GM23338 (cell line): ENCODE measurements at regions not wholly inside any gene's neighbourhood (a gene's known extent, or its start where the extent isn't known, plus 50 kb on each side); places are given as distances from the start of the nearest gene placed in this dataset.

Source experiments
- CREB1 ChIP-seq: fragments of 250-450 bp; sonication (Bioruptor Pico); IDR thresholded peaks from 2 replicates; pipeline ENCODE4 v1.5.0; 2020; ENCODE audit warnings: low read depth, mild to moderate bottlenecking, moderate library complexity
- ETS1 ChIP-seq: IDR thresholded peaks from 2 replicates; pipeline ENCODE4 v1.6.1; 2016; ENCODE audit warnings: antibody characterized with exemption
- EZH2 ChIP-seq: fragments of 200-600 bp; sonication (generic); IDR thresholded peaks from one replicate; pipeline ENCODE4 v1.8.0; 2017; ENCODE audit warnings: antibody characterized with exemption, mild to moderate bottlenecking, low read depth; ENCODE audit not compliant: unreplicated experiment
- EZH2phosphoT487 ChIP-seq: fragments of 200-600 bp; sonication (generic); IDR thresholded peaks from one replicate; pipeline ENCODE4 v1.8.1; 2018; ENCODE audit warnings: antibody characterized with exemption; ENCODE audit not compliant: unreplicated experiment
- JUNB ChIP-seq: IDR thresholded peaks from one replicate; pipeline ENCODE4 v1.6.1; 2016; ENCODE audit warnings: antibody characterized with exemption; ENCODE audit not compliant: unreplicated experiment
- NANOG ChIP-seq: IDR thresholded peaks from 2 replicates; pipeline ENCODE4 v1.6.1; 2016; ENCODE audit warnings: antibody characterized with exemption, borderline replicate concordance
- POLR2AphosphoS5 ChIP-seq: IDR thresholded peaks from 2 replicates; pipeline ENCODE4 v1.6.1; 2016; ENCODE audit warnings: antibody characterized with exemption, low read depth
- STAT1 ChIP-seq: IDR thresholded peaks from one replicate; pipeline ENCODE4 v1.6.1; 2016; ENCODE audit warnings: antibody characterized with exemption; ENCODE audit not compliant: unreplicated experiment
- ZNF114 ChIP-seq: fragments of 250-450 bp; sonication (Bioruptor Pico); IDR thresholded peaks from 2 replicates; pipeline ENCODE4 v1.5.0; 2020; ENCODE audit warnings: mild to moderate bottlenecking, moderate library complexity
- ZNF331 ChIP-seq: fragments of 250-450 bp; sonication (Bioruptor Pico); IDR thresholded peaks from 2 replicates; pipeline ENCODE4 v1.5.0; 2020; ENCODE audit warnings: low read depth, mild to moderate bottlenecking, moderate library complexity
- TF ChIP-seq, protein P1 (sequence below), 2 experiments: fragments of 200-600 bp in 1 of 2; sonication (generic) in 1 of 2; conservative IDR thresholded peaks; 2 replicates each; pipeline versions ENCODE4 v1.5.1 to v1.6.1; 2016 to 2017; ENCODE audit warnings: antibody characterized with exemption in 2 of 2, low read depth in 2 of 2, mild to moderate bottlenecking in 2 of 2, moderate library complexity in 1 of 2
- TF ChIP-seq, protein P2 (sequence below): IDR thresholded peaks from one replicate; pipeline ENCODE4 v1.6.1; 2018; ENCODE audit warnings: antibody characterized with exemption; ENCODE audit not compliant: unreplicated experiment
- TF ChIP-seq, protein P3 (sequence below): fragments of 250-450 bp; sonication (Bioruptor Pico); IDR thresholded peaks from 2 replicates; pipeline ENCODE4 v1.5.0; 2020; ENCODE audit warnings: mild to moderate bottlenecking, moderate library complexity

DNA sequence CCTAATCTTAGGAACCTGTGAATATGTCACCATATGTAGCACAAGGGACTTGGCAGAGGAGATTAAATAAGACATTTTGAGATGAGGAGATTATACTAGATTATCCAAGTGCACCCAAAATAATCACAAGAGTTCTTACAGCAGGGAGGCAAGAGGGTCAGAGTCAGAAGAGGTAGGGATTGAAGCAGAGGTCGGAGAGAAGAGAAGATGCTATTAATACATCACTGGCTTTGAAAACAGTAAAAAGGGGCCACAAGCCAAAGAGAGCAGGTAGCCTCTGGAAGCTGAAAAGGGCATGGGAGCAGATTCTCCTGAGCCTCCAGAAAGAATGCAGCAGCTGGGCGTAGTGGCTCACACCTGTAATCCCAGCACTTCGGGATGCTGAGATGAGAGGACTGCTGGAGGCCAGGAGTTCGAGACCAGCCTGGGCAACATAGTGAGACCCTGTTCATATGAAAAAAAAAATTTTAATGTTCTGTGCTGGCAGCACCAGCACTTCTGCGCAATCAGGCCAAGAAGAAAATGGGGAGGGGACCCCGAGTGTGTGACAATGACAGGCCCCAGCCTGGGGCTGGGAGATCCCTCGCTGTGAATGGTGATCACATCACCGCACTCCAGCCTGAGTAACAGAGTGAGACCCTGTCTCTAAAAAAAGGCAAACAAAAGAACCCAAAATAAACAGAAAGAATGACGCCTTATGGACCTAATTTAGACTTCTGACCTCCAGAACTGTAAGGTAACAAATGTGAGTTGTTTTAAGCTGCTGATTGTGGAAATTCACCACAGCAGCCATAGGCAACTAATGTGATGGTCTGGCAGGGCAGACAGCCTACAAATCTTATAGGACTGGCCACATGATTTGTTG, 275.4 kb downstream of the MRTFB start:
- TF ChIP-seq, protein P1, sequence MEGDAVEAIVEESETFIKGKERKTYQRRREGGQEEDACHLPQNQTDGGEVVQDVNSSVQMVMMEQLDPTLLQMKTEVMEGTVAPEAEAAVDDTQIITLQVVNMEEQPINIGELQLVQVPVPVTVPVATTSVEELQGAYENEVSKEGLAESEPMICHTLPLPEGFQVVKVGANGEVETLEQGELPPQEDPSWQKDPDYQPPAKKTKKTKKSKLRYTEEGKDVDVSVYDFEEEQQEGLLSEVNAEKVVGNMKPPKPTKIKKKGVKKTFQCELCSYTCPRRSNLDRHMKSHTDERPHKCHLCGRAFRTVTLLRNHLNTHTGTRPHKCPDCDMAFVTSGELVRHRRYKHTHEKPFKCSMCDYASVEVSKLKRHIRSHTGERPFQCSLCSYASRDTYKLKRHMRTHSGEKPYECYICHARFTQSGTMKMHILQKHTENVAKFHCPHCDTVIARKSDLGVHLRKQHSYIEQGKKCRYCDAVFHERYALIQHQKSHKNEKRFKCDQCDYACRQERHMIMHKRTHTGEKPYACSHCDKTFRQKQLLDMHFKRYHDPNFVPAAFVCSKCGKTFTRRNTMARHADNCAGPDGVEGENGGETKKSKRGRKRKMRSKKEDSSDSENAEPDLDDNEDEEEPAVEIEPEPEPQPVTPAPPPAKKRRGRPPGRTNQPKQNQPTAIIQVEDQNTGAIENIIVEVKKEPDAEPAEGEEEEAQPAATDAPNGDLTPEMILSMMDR (conservative IDR thresholded peaks at IDR 0.05; ENCODE audit: low read depth in 2 of 2): no peak
- TF ChIP-seq POLR2AphosphoS5 (no peak), CREB1 (CRISPR knock-in tag) (no peak), EZH2 (no peak), NANOG (no peak), JUNB (no peak), EZH2phosphoT487 (no peak), ZNF114 (CRISPR knock-in tag) (no peak), ZNF331 (CRISPR knock-in tag) (no peak), ETS1 (no peak), STAT1 (no peak)
- TF ChIP-seq, protein P2, sequence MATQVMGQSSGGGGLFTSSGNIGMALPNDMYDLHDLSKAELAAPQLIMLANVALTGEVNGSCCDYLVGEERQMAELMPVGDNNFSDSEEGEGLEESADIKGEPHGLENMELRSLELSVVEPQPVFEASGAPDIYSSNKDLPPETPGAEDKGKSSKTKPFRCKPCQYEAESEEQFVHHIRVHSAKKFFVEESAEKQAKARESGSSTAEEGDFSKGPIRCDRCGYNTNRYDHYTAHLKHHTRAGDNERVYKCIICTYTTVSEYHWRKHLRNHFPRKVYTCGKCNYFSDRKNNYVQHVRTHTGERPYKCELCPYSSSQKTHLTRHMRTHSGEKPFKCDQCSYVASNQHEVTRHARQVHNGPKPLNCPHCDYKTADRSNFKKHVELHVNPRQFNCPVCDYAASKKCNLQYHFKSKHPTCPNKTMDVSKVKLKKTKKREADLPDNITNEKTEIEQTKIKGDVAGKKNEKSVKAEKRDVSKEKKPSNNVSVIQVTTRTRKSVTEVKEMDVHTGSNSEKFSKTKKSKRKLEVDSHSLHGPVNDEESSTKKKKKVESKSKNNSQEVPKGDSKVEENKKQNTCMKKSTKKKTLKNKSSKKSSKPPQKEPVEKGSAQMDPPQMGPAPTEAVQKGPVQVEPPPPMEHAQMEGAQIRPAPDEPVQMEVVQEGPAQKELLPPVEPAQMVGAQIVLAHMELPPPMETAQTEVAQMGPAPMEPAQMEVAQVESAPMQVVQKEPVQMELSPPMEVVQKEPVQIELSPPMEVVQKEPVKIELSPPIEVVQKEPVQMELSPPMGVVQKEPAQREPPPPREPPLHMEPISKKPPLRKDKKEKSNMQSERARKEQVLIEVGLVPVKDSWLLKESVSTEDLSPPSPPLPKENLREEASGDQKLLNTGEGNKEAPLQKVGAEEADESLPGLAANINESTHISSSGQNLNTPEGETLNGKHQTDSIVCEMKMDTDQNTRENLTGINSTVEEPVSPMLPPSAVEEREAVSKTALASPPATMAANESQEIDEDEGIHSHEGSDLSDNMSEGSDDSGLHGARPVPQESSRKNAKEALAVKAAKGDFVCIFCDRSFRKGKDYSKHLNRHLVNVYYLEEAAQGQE: no peak
- TF ChIP-seq, protein P3, sequence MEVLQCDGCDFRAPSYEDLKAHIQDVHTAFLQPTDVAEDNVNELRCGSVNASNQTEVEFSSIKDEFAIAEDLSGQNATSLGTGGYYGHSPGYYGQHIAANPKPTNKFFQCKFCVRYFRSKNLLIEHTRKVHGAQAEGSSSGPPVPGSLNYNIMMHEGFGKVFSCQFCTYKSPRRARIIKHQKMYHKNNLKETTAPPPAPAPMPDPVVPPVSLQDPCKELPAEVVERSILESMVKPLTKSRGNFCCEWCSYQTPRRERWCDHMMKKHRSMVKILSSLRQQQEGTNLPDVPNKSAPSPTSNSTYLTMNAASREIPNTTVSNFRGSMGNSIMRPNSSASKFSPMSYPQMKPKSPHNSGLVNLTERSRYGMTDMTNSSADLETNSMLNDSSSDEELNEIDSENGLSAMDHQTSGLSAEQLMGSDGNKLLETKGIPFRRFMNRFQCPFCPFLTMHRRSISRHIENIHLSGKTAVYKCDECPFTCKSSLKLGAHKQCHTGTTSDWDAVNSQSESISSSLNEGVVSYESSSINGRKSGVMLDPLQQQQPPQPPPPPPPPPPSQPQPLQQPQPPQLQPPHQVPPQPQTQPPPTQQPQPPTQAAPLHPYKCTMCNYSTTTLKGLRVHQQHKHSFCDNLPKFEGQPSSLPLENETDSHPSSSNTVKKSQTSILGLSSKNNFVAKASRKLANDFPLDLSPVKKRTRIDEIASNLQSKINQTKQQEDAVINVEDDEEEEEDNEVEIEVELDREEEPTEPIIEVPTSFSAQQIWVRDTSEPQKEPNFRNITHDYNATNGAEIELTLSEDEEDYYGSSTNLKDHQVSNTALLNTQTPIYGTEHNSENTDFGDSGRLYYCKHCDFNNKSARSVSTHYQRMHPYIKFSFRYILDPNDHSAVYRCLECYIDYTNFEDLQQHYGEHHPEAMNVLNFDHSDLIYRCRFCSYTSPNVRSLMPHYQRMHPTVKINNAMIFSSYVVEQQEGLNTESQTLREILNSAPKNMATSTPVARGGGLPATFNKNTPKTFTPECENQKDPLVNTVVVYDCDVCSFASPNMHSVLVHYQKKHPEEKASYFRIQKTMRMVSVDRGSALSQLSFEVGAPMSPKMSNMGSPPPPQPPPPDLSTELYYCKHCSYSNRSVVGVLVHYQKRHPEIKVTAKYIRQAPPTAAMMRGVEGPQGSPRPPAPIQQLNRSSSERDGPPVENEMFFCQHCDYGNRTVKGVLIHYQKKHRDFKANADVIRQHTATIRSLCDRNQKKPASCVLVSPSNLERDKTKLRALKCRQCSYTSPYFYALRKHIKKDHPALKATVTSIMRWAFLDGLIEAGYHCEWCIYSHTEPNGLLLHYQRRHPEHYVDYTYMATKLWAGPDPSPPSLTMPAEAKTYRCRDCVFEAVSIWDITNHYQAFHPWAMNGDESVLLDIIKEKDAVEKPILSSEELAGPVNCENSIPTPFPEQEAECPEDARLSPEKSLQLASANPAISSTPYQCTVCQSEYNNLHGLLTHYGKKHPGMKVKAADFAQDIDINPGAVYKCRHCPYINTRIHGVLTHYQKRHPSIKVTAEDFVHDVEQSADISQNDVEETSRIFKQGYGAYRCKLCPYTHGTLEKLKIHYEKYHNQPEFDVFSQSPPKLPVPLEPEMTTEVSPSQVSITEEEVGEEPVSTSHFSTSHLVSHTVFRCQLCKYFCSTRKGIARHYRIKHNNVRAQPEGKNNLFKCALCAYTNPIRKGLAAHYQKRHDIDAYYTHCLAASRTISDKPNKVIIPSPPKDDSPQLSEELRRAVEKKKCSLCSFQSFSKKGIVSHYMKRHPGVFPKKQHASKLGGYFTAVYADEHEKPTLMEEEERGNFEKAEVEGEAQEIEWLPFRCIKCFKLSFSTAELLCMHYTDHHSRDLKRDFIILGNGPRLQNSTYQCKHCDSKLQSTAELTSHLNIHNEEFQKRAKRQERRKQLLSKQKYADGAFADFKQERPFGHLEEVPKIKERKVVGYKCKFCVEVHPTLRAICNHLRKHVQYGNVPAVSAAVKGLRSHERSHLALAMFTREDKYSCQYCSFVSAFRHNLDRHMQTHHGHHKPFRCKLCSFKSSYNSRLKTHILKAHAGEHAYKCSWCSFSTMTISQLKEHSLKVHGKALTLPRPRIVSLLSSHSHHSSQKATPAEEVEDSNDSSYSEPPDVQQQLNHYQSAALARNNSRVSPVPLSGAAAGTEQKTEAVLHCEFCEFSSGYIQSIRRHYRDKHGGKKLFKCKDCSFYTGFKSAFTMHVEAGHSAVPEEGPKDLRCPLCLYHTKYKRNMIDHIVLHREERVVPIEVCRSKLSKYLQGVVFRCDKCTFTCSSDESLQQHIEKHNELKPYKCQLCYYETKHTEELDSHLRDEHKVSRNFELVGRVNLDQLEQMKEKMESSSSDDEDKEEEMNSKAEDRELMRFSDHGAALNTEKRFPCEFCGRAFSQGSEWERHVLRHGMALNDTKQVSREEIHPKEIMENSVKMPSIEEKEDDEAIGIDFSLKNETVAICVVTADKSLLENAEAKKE (CRISPR knock-in tag): no peak
